ENCODE measurements at regions not wholly inside any gene's neighbourhood (a gene's known extent, or its start where the extent isn't known, plus 50 kb on each side); places are given as distances from the start of the nearest gene placed in this dataset.

GRCh38 chr6:91654793-91655192, 1067.9 kb upstream of the MAP3K7 start:
- no peak for DNase-seq (ENCODE audit: low read depth in 2 of 2)

- DNase-seq (ENCODE audit: low read depth in 2 of 2), result no peak
These were observed 1067.5 kb upstream of the MAP3K7 start for GRCh38 chr6:91654357-91654756.

GRCh38 chr6:91653895-91654294, 1067.0 kb upstream of the MAP3K7 start:
- DNase-seq (ENCODE audit: low read depth in 2 of 2), result no peak

GRCh38 chr6:91653076-91653723, 1066.3 kb upstream of the MAP3K7 start:
- no peak for DNase-seq (ENCODE audit: low read depth in 2 of 2)

- DNase-seq (ENCODE audit: low read depth in 2 of 2), result no peak
These were observed 1059.8 kb upstream of the MAP3K7 start for GRCh38 chr6:91646649-91647048.

- no peak for DNase-seq (ENCODE audit: low read depth in 2 of 2)
These were observed 1058.9 kb upstream of the MAP3K7 start for GRCh38 chr6:91645811-91646210.

- DNase-seq (ENCODE audit: low read depth in 2 of 2), result no peak
These were observed 1050.3 kb upstream of the MAP3K7 start for GRCh38 chr6:91637217-91637616.

- no peak for DNase-seq (ENCODE audit: low read depth in 2 of 2)
These were observed 1047.9 kb upstream of the MAP3K7 start for GRCh38 chr6:91634791-91635190.

- DNase-seq (ENCODE audit: low read depth in 2 of 2), result no peak
These were observed 1046.7 kb upstream of the MAP3K7 start for GRCh38 chr6:91633374-91634111.

GRCh38 chr6:91632308-91632707, 1045.4 kb upstream of the MAP3K7 start:
- no peak for DNase-seq (ENCODE audit: low read depth in 2 of 2)

- no peak for DNase-seq (ENCODE audit: low read depth in 2 of 2)
These were observed 1044.4 kb upstream of the MAP3K7 start for GRCh38 chr6:91631227-91631626.

- DNase-seq (ENCODE audit: low read depth in 2 of 2), result no peak
These were observed 1040.0 kb upstream of the MAP3K7 start for GRCh38 chr6:91626911-91627310.

GRCh38 chr6:91613481-91613880, 1026.6 kb upstream of the MAP3K7 start:
- no peak for DNase-seq (ENCODE audit: low read depth in 2 of 2)

GRCh38 chr6:91611190-91611589, 1024.3 kb upstream of the MAP3K7 start:
- DNase-seq (ENCODE audit: low read depth in 2 of 2), result no peak

- DNase-seq (ENCODE audit: low read depth in 2 of 2), result no peak
These were observed 1021.6 kb upstream of the MAP3K7 start for GRCh38 chr6:91608428-91608827.

- DNase-seq (ENCODE audit: low read depth in 2 of 2), result no peak
These were observed 1019.5 kb upstream of the MAP3K7 start for GRCh38 chr6:91606148-91606901.

GRCh38 chr6:91600561-91600960, 1013.7 kb upstream of the MAP3K7 start:
- DNase-seq (ENCODE audit: low read depth in 2 of 2), result no peak

- no peak for DNase-seq (ENCODE audit: low read depth in 2 of 2)
These were observed 1003.3 kb upstream of the MAP3K7 start for GRCh38 chr6:91590191-91590590.

- no peak for DNase-seq (ENCODE audit: low read depth in 2 of 2)
These were observed 993.8 kb upstream of the MAP3K7 start for GRCh38 chr6:91580635-91581034.

GRCh38 chr6:91575032-91575431, 988.2 kb upstream of the MAP3K7 start:
- no peak for DNase-seq (ENCODE audit: low read depth in 2 of 2)

- DNase-seq (ENCODE audit: low read depth in 2 of 2), result no peak
These were observed 987.0 kb upstream of the MAP3K7 start for GRCh38 chr6:91573826-91574416.

- DNase-seq (ENCODE audit: low read depth in 2 of 2), result no peak
These were observed 986.0 kb upstream of the MAP3K7 start for GRCh38 chr6:91572878-91573277.
